GM12865 (cell line): ENCODE measurements at regions not wholly inside any gene's neighbourhood (a gene's known extent, or its start where the extent isn't known, plus 50 kb on each side); places are given as distances from the start of the nearest gene placed in this dataset.

Experiments
- DNase-seq: peaks from one replicate; pipeline ENCODE4 v3.0.0; 2010; ENCODE audit warnings: low read depth
- H3K4me3 ChIP-seq: 2 replicates; pipeline ENCODE4 v1.5.1; 2011; ENCODE audit warnings: mild to moderate bottlenecking, low read depth, low read length, control low read depth
- TF ChIP-seq, protein P1 (sequence below): IDR thresholded peaks from 2 replicates; pipeline ENCODE4 v1.5.1; 2011; ENCODE audit warnings: low read length, control low read depth, low read depth, inconsistent platforms; ENCODE audit not compliant: insufficient read depth; ENCODE audit errors: missing control alignments

DNA sequence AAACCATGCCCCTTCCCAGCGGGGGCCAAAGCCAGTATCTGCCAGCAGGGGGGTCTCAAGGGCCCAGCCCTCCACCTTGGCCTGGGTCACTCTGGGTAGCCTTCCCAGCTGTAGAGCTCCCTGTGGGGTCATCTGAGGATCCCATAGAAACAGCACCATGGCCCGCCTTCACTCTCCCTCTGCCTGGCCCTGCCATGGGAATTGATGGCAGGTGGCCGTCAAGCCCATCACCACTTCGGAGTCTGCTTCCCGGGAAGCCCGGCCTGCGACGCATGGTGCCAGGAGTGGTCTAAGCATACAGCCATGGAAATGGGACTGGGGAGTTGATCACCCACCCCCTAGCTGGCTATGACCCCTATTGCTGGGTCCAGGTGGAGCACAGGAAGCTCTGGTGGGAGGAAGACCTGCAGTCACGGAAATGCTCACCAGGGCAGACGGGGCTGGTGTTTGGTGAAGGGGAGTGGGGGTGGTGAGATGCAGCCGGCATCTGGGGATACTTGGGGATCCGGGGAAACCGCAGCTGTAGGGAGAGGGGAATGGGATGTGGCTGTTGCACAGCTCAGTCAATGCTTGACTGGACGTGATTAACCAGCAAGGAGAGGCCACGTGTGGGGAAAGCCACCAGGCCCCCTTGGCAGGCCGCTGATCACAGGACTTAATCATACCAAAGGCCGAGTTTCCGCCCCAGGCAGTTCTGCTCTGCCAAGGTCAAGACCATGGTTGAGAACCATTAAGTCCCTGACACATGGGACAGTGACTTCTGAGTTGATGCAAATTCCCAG is 52.2 kb upstream of the DIO3 start:
- no peak for DNase-seq
- TF ChIP-seq, protein P1, sequence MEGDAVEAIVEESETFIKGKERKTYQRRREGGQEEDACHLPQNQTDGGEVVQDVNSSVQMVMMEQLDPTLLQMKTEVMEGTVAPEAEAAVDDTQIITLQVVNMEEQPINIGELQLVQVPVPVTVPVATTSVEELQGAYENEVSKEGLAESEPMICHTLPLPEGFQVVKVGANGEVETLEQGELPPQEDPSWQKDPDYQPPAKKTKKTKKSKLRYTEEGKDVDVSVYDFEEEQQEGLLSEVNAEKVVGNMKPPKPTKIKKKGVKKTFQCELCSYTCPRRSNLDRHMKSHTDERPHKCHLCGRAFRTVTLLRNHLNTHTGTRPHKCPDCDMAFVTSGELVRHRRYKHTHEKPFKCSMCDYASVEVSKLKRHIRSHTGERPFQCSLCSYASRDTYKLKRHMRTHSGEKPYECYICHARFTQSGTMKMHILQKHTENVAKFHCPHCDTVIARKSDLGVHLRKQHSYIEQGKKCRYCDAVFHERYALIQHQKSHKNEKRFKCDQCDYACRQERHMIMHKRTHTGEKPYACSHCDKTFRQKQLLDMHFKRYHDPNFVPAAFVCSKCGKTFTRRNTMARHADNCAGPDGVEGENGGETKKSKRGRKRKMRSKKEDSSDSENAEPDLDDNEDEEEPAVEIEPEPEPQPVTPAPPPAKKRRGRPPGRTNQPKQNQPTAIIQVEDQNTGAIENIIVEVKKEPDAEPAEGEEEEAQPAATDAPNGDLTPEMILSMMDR: no peak
- no peak overlapping the region for H3K4me3 ChIP-seq

DNA sequence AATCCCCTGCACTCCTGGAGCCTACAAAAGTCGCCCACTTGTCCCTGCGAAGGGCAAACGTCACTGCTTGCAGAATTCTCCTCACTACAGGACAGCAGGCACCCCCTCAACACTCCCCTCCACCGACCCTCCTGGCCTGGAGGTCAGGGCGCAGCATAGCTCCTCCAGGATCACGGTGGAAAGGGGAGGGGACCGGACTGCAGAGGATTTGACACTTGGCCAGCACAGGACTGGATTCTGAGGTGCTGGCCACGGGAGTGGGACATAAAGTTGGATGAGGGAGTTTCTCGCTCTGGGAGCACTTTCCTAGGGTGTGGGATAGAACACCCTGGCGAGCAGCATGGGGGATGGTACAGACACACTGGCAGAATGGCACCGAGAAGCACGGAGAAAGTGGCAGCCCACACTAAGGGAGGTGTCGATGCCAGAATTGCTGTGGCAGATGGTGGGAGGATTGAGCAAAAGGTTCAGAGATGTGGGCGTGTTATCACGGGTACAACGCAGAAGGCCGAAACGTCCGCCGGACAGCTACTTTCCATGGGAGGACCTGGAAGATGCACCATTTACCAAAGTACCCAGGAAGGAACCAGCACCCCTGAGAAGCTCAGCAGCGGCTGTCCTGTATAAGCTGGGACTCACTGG is 51.4 kb upstream of the DIO3 start:
- no peak overlapping the region for H3K4me3 ChIP-seq
- no peak for DNase-seq
- TF ChIP-seq, protein P1: no peak

DNA sequence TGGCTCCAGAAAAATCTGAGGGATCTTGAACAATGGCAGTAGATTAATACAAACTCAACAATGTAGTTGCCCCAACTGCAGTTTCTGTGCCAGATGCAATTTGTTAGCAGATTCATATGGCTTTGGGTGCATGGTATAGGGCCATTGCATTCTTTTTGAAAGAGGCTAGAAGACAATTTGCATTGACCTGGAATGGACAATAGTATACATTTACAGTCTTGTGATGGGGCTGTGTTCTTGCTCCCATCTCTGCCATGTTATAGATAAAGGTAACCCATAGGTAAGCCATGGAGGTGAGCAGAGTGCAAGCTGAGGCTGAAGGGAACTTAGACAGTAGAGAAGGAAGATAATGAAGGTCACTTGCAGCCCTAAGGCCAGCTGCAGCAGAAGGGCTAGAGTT is 50.1 kb upstream of the DIO3 start:
- H3K4me3 ChIP-seq: no peak overlapping the region
- DNase-seq: no peak
- TF ChIP-seq, protein P1: no peak
